BJ (cell line): ENCODE measurements at regions not wholly inside any gene's neighbourhood (a gene's known extent, or its start where the extent isn't known, plus 50 kb on each side); places are given as distances from the start of the nearest gene placed in this dataset.
A peak's percentile ranks its signal among the peaks of the same experiment; 100 is the strongest.

ENCODE experiments used
- CTCF ChIA-PET: fragments of 350-600 bp; formaldehyde crosslinking; extraction: SDS; loops from one replicate; lab custom pipeline; 2021; ENCODE audit warnings: antibody characterized with exemption, inconsistent platforms; lab: Yijun Ruan, JAX
- POLR2A ChIA-PET: fragments of 300-600 bp; sonication (Branson Sonifier 250); formaldehyde crosslinking; extraction: SDS; loops from one replicate; lab custom pipeline; 2021; ENCODE audit warnings: antibody characterized with exemption; lab: Charles Lee
- DNase-seq: peaks from one replicate; pipeline ENCODE4 v3.0.0-alpha.2; 2011; ENCODE audit warnings: low read depth
- H3K27me3 ChIP-seq: 2 replicates; pipeline ENCODE4 v1.6.0; 2011; ENCODE audit warnings: low read length; ENCODE audit not compliant: control insufficient read depth, insufficient read depth
- H3K36me3 ChIP-seq: 2 replicates; pipeline ENCODE4 v1.5.1; 2011; ENCODE audit warnings: low read length; ENCODE audit not compliant: control insufficient read depth, insufficient read depth
- H3K4me3 ChIP-seq: 2 replicates; pipeline ENCODE4 v1.5.1; 2011; ENCODE audit warnings: low read depth, mild to moderate bottlenecking, control low read depth, low read length
- TF ChIP-seq, protein P1 (sequence below): IDR thresholded peaks from 2 replicates; pipeline ENCODE4 v1.5.1; 2011; ENCODE audit warnings: low read depth, mild to moderate bottlenecking, control low read depth, inconsistent platforms, low read length, moderate library complexity; ENCODE audit not compliant: insufficient read depth

DNA sequence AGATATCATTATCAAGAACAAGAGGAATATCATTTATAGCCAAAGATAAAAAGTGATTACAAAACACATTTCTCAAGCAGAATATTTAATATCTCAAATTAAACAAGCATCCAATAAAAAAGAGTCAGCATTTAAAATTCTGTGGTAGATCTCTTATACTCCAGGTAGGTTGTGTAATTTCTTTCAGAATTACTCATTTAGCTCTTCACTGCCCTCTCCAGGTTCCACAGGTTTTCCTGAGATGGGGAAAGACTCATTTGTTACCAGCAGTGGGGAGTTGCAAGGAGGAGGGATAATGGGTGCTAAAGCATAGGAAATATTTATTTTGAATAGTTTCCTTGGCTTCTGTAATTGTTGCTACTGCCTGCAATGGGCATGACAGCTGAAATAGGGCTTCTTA lies 83.1 kb upstream of the RASGRP1 start:
- CTCF ChIA-PET, result interaction anchor here (0.9 to 2.5 kb wide), 13 partner anchors 12 to 207 kb away, joined by 3 to 8 read pairs (median 4); no protein-coding TSS in a partner anchor
- H3K4me3 ChIP-seq, result no peak overlapping the region
- H3K36me3 ChIP-seq, result no peaks in the 10 kb centered on the region
- DNase-seq, result no peak
- H3K27me3 ChIP-seq, result peaks cover 17% of the 10 kb centered on the region
- TF ChIP-seq, protein P1, sequence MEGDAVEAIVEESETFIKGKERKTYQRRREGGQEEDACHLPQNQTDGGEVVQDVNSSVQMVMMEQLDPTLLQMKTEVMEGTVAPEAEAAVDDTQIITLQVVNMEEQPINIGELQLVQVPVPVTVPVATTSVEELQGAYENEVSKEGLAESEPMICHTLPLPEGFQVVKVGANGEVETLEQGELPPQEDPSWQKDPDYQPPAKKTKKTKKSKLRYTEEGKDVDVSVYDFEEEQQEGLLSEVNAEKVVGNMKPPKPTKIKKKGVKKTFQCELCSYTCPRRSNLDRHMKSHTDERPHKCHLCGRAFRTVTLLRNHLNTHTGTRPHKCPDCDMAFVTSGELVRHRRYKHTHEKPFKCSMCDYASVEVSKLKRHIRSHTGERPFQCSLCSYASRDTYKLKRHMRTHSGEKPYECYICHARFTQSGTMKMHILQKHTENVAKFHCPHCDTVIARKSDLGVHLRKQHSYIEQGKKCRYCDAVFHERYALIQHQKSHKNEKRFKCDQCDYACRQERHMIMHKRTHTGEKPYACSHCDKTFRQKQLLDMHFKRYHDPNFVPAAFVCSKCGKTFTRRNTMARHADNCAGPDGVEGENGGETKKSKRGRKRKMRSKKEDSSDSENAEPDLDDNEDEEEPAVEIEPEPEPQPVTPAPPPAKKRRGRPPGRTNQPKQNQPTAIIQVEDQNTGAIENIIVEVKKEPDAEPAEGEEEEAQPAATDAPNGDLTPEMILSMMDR, result peak; percentile 51
- POLR2A ChIA-PET, result no interaction called here

DNA sequence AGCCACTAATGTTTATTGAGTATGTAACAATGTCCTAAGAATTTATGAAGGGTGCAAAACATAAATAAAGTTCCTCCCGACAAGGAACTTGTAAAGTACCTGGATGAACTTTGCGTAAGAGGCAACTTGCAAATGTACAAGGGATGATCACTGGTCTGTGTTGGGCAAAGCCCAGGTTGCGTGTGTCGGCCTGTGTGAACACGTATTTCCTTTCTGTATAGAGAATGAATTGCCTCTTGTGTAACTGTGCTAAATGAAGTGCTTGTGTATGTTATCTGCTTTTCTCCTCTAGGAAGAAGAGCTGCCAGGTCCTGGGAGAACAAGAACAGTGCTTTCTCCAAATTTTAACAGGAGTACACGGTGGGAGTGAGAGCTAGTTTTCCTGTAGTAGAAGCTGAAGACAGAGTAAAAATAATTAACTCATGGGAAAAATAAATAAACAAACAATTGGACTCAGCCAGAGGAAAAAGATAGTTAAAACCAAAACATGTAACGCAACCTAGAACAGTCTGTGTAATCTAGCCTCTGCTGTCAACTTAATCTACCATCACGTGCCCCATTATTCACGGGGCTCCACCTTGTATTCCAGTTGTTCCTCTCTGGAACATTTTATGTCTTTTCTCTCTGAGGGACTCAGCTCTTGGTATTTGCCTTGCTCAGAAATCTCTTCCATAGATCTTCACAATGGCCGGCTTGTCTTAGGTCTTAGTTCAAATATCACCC lies 83.7 kb upstream of the RASGRP1 start:
- H3K4me3 ChIP-seq, result no peak overlapping the region
- DNase-seq, result no peak
- ChIA-PET POLR2A (no interaction called here), CTCF (interaction anchor here (0.9 to 2.5 kb wide), 14 partner anchors 13 to 208 kb away, joined by 3 to 8 read pairs (median 4); no protein-coding TSS in a partner anchor)
- TF ChIP-seq, protein P1, result no peak
- no peaks in the 10 kb centered on the region for H3K36me3 ChIP-seq
- H3K27me3 ChIP-seq, result peaks cover 18% of the 10 kb centered on the region

- TF ChIP-seq, protein P1, result no peak
- Histone ChIP-seq H3K27me3 (peaks cover 20% of the 10 kb centered on the region), H3K4me3 (no peak overlapping the region), H3K36me3 (no peaks in the 10 kb centered on the region)
- ChIA-PET POLR2A (interaction anchor here (0.6 kb wide), 1 partner anchor 817 kb away, joined by 3 read pairs; no protein-coding TSS in a partner anchor), CTCF (interaction anchor here (1.2 to 1.5 kb wide), 2 partner anchors 19 to 210 kb away, joined by 4 to 7 read pairs; no protein-coding TSS in a partner anchor)
- DNase-seq, result no peak
These were observed 85.8 kb upstream of the RASGRP1 start for GRCh38 chr15:38650384-38650783.

GRCh38 chr15:38650936-38651327 lies 86.3 kb upstream of the RASGRP1 start:
- CTCF ChIA-PET, result interaction anchor here (1.2 to 1.5 kb wide), 2 partner anchors 20 to 210 kb away, joined by 4 to 7 read pairs; no protein-coding TSS in a partner anchor
- no peaks in the 10 kb centered on the region for H3K36me3 ChIP-seq
- POLR2A ChIA-PET, result interaction anchor here (0.6 kb wide), 1 partner anchor 816 kb away, joined by 3 read pairs; no protein-coding TSS in a partner anchor
- no peak overlapping the region for H3K4me3 ChIP-seq
- TF ChIP-seq, protein P1, result no peak
- no peak for DNase-seq
- H3K27me3 ChIP-seq, result peaks cover 21% of the 10 kb centered on the region

DNA sequence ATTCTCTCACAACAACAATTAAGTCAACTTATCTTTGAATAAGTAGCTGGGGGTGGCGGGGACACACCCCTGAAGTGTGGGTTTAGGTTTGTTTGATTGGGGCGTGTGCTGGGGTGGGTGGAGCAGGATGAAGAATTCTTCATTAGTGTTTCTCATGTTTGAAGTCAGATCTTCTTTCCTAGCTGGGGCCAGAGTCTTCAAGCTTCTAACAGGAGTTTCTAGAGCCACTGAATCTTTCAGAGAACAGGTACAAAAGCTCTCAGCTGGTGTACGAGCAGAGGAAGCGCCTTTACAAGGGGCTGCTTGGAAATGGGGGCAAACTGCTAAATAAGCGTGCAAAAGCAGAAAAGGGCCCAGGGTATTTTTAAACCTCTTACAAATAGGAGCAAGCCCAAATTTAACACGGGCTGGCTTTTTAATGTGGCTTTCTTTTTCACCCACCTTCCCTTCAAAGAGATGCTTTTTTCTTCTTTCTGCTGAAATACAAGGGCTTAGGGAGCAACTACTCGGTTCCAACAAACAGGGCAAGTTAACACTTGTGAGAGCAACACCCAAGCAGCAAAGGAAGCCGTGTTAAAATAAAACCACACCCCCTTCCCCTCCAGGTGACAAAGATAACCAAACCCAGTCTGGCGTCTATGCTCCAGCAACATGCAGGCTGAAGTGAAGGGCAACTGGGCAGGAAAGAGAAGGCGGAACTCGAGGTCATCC lies 86.9 kb upstream of the RASGRP1 start:
- no peaks in the 10 kb centered on the region for H3K36me3 ChIP-seq
- no peak overlapping the region for H3K4me3 ChIP-seq
- TF ChIP-seq, protein P1, result no peak
- peaks cover 19% of the 10 kb centered on the region for H3K27me3 ChIP-seq
- DNase-seq, result no peak
- ChIA-PET CTCF (interaction anchor here (0.8 to 1.5 kb wide), 4 partner anchors 8 to 211 kb away, joined by 4 to 7 read pairs (median 4); no protein-coding TSS in a partner anchor), POLR2A (no interaction called here)
